Lower leg skin (tissue), 3 donors: ENCODE measurements at regions not wholly inside any gene's neighbourhood (a gene's known extent, or its start where the extent isn't known, plus 50 kb on each side); places are given as distances from the start of the nearest gene placed in this dataset.

Source experiments
- CTCF ChIP-seq, 3 donors: fragments of 450-650 bp; IDR thresholded peaks; one replicate each; pipeline ENCODE4 v1.5.1; 2016; ENCODE audit warnings: antibody characterized with exemption in 3 of 3, mild to moderate bottlenecking in 3 of 3, moderate library complexity in 2 of 3
- POLR2A ChIP-seq, 2 donors: fragments of 450-650 bp; IDR thresholded peaks; one replicate each; pipeline ENCODE4 v1.6.1; 2016 to 2017; ENCODE audit warnings: antibody characterized with exemption in 2 of 2, mild to moderate bottlenecking in 1 of 2, moderate library complexity in 1 of 2

- TF ChIP-seq POLR2A (IDR thresholded peaks at IDR 0.05) (no peak), CTCF (IDR thresholded peaks at IDR 0.05) (no peak)
Observed at GRCh38 chr4:18931643-18932377, 910.3 kb upstream of the LCORL start.
